Erythroblast (primary cell): ENCODE measurements at regions not wholly inside any gene's neighbourhood (a gene's known extent, or its start where the extent isn't known, plus 50 kb on each side); places are given as distances from the start of the nearest gene placed in this dataset.

Experiments used
- GATA1 ChIP-seq: IDR thresholded peaks from 2 replicates; pipeline ENCODE4 v1.6.1; 2011; ENCODE audit warnings: low read depth, mild to moderate bottlenecking, control low read depth, low read length, moderate library complexity
- POLR2A ChIP-seq: IDR thresholded peaks from 2 replicates; pipeline ENCODE4 v1.6.1; 2011; ENCODE audit warnings: mild to moderate bottlenecking, low read length

- TF ChIP-seq POLR2A (no peak), GATA1 (no peak)
Measured at GRCh38 chr9:89234205-89235067, 55.8 kb upstream of the SHC3 start.
